ENCODE measurements at regions not wholly inside any gene's neighbourhood (a gene's known extent, or its start where the extent isn't known, plus 50 kb on each side); places are given as distances from the start of the nearest gene placed in this dataset.

- TF ChIP-seq ATF3 (IDR thresholded peaks at IDR 0.05) (no peak), ZBTB33 (IDR thresholded peaks at IDR 0.05; ENCODE audit: extremely low read depth, insufficient replicate concordance, low read length) (no peak), CTCF (IDR thresholded peaks at IDR 0.05 in 2 of 3, conservative IDR thresholded peaks at IDR 0.05 in 1 of 3; ENCODE audit: borderline replicate concordance in 1 of 3, insufficient read depth in 1 of 3, low read depth in 2 of 3, low read length in 2 of 3) (no peak), POLR2A (IDR thresholded peaks at IDR 0.05; ENCODE audit: borderline replicate concordance, extremely low read depth, insufficient read depth, insufficient read length) (no peak), CEBPB (IDR thresholded peaks at IDR 0.05; ENCODE audit: low read depth) (no peak), YY1 (IDR thresholded peaks at IDR 0.05; ENCODE audit: extremely low read depth, insufficient replicate concordance, low read depth, low read length) (no peak)
Measured at GRCh38 chr16:79317521-79317920, 283.0 kb downstream of the MAF start.
